ENCODE measurements at regions not wholly inside any gene's neighbourhood (a gene's known extent, or its start where the extent isn't known, plus 50 kb on each side); places are given as distances from the start of the nearest gene placed in this dataset.

GRCh38 chr5:84961903-84962302 lies 577.2 kb upstream of the EDIL3 start:
- TF ChIP-seq CTCF (conservative IDR thresholded peaks at IDR 0.05; ENCODE audit: low read depth, low read length) (no peak), EZH2 (IDR thresholded peaks at IDR 0.05; ENCODE audit: borderline replicate concordance, low read depth, low read length, poor library complexity, severe bottlenecking) (no peak)

All from A673 (cell line).